HPDE6-E6E7 (cell line): ENCODE measurements at regions not wholly inside any gene's neighbourhood (a gene's known extent, or its start where the extent isn't known, plus 50 kb on each side); places are given as distances from the start of the nearest gene placed in this dataset.

ENCODE experiments used
- DNase-seq: peaks from one replicate; pipeline ENCODE4 v3.0.0; 2011; ENCODE audit warnings: missing footprints; ENCODE audit errors: extremely low spot score

DNA sequence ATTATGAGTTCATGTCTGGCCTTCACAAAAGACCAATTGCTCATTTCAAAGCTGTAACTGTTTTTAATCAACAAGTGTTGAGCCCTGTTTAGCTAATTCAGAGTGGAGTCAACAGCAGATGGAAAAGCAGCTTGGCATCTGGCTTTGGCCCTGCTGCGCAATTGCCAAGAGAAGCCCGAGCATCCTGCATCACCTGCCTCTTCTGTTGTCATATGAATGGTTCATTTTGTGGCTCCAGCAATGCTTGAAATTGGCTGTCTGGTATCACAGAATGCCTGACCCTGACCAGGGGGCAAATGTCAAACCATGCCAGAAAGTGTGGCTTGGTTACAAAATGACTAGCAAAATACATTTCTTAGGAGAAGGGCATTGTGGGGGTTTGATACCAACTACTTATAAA, 296.5 kb upstream of the PHF14 start:
- DNase-seq: no peak

DNA sequence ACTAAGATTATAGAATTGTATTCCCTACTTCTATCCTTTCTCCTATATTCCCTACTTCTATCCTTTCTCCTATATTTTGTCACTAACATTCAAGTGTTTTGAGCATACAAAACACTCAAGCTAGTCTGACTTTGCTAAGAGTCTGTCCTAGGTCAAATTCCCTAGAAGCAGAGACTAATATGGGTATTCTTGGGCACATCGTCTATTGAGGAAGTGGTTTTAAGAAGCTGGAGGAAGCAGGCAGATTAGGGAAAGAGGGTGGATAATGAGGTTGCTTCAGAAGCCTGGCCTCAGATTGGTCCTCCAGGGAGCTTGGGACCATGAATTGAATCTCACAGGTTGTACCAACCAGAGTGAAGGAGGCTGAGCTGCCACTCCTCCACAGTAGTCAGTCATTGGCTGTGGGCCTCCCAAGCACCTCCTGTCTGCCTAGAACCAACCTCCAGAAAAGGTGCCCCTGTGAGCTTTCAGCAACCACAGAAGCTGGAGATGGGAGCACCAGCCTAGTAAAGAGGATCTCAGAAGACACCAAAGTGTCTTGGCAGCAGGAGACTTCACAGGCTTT, 295.9 kb upstream of the PHF14 start:
- DNase-seq: no peak

DNA sequence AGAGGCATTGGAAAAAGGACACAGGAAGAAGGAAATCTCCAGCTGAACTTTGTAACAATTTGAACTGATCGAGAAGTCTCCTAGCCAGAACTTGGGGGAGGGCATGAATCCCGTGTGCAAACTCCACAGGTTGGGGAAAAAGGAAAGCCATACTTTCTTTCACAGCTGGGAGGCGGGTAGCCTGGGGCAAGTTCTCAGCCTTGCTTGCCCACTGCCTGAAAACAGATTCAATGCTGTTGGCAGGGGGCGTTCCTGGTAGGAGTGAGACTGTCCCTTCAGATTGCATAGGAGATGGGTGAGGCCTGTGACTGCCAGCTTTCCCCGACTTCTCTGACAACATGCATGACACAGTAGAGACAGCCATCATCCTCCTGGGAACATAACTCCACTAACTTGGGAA, 289.1 kb upstream of the PHF14 start:
- no peak for DNase-seq

DNA sequence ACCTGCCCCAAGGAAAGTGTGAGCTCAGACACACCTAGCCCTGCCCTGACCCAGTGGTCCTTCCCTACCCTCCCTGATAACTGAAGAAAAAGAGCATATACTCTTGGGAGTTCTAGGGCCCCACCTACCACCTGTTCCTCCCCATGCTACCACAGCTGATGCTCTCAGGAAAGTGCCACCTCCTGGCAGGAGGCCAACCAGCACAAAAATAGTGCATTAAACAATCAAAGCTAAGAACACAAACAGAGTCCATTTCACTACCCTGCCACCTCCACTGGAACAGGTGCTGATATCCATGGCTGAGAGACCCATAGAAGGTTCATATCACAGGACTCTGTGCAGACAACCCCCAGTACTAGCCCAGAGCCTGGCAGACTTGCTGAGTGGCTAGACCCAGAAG, 288.6 kb upstream of the PHF14 start:
- no peak for DNase-seq

DNA sequence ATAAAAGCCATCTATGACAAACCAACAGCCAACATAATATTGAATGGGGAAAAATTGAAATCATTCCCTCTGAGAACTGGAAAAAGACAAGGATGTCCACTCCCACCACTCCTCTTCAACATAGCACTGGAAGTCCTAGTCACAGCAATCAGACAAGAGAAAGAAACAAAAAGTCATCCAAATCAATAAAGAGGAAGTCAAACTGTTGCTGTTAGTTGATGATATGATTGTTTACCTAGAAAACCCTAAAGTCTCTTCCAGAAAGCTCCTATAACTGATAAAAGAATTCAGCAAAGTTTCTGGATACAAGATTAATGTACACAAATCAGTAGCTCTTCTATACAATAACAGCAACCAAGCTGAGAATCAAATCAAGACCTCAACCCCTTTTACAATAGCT, 285.1 kb upstream of the PHF14 start:
- no peak for DNase-seq

DNA sequence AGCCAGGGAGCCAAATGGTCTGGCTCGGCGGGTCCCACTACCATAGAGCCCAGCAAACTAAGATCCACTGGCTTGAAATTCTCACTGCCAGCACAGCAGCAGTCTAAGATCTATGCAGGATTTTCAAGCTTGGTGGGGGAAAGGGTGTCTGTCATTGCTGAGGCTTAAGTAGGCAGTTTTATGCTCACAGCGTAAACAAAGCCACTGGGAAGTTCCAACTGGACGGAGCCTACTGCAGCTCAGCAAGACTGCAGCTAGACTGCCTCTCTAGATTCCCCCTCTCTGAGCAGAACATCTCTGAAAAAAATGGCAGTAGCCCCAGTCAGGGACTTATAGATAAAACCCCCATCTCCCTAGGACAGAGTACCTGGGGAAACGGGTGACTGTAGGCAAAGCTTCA, 277.6 kb upstream of the PHF14 start:
- DNase-seq: no peak

DNA sequence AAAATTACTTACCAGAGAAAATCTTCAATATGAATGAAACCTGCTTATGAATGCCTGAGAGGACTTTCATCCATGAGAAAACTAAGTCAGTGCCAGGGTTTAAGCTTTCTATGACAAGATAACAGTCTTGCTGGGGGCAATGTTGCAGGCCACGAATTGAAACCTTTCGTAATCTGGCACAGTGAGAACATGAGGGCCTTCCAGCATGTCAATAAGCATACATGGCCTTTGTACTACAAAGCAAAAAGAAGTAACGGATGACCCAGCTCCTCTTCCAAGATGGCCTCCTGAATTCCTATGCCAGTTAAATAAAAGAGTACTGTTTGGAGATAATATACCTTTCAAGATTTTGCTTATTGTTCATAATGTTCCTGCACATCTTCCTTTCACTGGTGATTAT, 270.6 kb upstream of the PHF14 start:
- no peak for DNase-seq

DNA sequence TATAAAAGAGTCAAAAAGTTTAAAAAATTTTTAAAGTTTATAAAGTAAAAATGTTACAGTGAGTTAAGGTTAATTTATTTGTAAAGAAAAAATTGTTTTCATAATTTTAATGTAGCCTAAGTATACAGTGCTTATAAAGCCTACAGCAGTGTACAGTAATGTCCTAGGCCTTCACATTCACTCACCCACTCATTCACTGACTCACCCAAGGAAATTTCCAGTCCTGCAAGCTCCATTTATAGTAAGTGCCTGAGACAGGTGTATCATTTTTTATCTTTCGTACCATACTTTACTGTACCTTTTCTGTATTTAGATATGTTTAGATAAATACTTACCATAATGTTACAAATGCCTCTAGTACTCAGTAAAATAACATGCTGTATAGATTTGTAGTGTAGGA, 269.7 kb upstream of the PHF14 start:
- DNase-seq: no peak

DNA sequence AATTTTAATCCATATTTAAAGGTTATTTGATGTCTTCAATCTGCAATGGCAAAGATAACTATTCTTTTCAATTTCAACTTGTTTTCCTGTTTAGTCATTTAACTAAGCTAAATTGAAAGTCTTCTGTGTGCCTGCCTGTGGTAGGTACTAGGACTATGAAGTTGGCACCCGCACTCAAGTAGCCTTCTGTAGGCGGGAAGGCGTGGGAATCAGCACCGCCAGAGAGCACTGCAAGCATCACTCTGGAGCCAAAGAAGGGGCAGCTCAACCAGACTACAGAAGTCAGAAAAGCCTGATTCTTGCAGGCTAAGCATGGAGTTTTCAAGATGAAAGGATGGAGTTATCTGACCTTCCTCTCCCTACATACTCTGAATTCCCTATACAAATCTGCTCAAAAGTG, 269.0 kb upstream of the PHF14 start:
- DNase-seq: no peak

DNA sequence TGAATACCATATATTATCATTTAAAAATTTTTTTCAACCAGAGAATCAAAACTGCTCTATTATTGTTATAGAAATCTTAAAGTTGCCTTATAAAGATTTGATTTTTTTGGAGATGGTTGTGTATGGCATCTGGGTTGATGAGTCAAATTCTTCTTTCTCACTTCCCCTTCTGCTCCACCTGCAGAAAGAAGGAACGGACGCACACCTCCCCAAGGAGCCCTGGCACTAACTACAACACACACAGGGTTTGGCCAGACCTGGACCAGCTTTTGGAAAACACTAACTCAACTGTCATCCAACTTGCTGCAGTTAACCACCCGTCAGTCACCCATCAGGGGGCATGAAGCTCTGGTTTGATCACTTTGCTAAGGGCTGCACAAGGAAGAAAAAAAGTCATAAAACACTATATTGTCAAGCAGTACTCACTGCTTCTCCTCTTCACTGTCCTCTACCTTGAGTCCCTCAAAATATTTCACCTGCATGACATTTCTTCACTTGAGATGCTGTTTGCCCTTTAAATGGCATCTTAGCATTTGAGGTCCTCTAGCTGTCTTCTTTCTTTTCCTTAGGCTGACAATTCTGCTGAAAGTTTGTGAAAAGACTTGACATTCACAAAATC, 266.7 kb upstream of the PHF14 start:
- DNase-seq: no peak

DNA sequence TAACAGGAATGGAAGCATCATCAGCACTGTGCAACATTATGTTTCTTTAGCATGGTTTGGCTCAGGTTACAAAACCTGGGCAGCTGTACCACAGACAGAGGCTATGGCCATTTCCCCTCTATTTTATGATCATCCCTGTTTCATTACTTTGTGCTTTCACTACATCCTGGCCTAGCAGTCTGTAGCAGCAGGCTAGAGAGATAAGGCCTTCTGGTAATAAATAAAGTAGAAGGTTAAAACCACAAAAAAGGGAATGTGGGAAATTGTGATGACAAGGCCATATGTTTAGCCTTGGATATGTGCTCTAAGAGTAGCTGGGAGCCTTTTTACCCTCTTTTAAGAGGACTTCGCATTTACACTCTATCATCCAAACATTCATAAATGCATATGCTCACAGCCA, 266.2 kb upstream of the PHF14 start:
- DNase-seq: no peak

DNA sequence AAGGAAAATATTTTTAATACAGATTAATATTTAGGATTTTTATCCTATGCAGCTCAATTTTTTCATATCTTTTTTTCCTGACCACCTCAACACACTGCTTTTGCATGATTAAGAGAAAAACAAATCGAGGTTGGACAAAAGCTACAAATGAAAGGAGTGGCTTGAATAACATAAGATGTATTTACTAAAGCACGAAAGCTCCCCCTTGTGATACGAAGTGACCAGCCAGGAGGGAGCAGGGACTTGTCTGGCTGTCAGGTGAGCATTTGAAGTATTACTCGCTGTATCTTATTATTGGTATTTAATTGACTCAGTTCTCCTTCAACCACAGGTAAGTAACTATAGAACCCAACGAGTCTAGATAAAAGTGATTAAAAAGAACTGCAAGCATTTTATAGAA, 265.2 kb upstream of the PHF14 start:
- DNase-seq: peak; percentile 4

DNA sequence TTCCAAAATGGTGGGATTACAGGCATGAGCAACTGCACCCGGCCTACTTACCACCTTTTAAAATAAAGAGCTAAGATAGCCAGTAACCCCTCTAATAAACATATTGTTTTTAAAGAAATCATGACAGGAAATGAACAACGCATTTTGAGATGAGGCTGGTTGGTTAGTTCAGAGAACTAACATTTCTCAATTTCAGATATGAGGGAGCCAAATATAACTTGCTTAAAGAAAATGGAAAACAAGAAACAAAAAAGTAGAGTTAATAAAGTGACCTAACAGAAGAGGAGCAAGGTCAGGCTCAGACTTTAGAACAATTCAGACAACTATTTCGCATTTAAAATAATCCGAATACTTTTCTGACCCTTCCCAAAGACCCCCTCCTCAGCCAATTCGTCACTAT, 254.9 kb upstream of the PHF14 start:
- no peak for DNase-seq

DNA sequence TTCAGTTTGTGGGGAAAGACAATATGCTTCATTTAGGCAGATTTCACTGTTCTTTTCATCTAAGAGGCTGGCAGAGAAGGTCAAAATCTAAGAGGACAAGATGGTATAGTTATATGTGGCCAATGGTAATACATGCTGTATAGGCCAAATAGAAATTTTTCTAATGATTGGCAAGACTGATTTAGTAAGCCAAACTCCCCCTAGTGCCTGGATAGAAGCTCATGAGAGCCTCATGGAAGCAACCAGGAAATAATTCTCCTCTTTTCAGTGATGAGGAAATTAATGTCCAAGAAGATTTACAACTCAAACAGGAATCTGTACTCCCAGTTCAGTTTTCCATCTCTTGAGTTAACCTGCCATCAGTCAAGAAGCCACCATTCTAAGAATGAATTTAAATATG, 253.6 kb upstream of the PHF14 start:
- no peak for DNase-seq

DNA sequence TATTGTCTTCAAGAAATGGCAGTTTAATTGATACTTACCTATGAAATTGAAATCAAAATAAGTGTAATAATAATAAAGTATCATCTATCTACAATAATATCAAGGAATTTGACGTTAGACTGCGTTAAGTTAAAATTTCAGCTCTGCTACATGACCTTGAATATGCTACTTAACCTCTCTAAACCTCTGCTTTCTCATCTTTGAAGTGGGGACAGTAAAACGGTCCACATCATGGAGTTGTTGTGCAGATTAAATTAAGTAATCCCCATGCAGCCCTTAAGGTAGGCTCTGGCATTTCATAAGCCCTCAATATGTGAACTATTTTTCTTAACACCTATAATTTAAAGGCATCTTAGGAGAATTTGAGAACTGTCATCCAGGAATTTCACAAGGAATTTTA, 252.4 kb upstream of the PHF14 start:
- no peak for DNase-seq

DNA sequence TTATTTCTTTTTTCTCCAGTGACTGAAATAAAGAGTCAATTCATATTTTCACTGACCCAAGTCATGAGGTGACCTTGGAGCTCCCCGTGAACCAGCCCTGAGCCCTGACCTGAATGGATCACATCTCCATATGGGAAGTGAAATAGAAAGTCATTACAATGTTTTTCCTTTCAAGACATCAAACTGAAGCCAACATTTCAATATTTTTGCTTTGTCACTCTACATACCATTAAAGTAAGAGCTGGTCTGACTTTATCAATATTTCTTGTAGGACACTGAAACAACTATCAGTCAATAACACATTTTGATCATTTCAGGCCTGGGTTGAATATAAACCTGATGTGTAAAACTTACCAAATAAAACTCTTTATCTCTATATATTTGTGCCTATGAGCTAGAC, 249.8 kb upstream of the PHF14 start:
- no peak for DNase-seq

DNA sequence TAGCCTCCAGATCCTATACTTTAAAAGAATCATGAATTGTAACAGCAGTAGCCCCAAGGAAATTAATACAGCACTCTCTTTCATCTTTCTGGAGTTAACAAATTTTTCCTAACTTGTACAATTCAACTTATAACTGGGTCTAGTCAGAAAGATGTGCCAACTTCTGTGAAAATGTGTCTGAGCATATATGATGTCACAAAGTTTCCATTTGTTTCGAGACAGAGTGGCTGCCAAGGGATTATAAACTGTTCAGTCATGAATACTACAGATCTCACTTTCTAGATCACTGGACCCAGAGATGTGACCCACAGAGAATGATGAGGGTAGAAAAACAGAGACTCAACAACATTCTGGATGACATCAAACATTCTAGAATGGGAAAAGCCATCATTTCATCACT, 249.2 kb upstream of the PHF14 start:
- DNase-seq: no peak

DNA sequence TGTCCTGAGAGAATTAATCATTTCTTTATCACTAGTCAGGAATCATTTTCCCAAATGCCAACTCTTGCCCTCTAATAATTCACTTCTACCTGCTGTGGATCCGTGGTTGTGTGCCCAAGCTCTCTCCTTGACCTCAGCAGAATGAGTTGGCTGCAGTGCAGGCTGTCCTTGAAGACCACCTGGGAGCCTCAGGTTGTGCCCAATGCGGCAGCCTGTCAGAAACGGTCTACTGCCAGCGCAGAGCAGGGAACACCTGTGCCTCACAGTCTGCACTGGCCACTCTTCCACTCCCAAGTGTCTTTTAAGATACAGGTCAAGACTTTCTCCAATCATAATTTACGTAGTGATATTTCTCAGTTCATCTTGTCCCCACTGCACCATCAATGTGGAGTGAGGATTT, 246.0 kb upstream of the PHF14 start:
- DNase-seq: no peak

DNA sequence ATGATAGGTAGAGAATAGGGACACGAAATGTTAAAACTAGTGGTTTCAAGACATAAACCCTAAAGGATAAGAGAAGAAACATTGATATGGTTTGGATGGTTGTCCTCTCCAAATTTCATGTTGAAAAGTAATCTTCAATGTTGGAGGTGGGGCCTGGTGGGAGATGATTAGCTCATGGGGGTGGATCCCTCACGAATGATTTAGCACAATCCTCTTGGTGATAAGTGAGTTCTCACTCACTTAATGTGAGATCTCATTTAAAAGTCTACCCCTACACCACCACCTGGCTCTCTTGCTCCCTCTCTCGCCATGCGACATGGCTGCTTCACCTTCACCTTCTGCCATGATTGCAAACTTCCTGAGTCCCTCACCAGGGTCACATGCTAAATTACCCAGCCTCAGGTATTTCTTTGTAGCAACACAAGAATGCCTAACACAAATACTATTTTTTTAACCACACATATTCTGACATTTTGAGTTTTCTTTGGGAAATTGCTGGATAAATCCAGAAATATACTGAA, 242.4 kb upstream of the PHF14 start:
- DNase-seq: no peak

DNA sequence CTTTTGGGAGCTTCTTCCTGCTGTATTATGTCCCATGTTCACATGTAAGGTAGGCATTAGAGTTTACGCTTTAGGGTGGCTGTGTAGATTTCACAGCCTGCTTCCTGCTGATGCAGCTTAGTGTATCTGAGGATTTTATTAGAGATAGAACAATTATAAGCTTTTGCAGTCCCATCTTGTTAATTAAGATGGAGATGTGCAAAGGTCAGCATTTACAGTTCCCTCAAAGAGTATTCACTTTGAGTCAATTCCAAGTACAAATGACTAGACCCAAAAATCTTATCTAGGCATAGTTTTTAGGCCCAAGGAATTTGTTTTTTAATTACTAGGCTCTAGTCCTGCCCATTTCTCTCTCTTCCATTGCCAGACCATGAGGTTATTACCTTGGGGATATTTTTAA, 239.9 kb upstream of the PHF14 start:
- DNase-seq: no peak

DNA sequence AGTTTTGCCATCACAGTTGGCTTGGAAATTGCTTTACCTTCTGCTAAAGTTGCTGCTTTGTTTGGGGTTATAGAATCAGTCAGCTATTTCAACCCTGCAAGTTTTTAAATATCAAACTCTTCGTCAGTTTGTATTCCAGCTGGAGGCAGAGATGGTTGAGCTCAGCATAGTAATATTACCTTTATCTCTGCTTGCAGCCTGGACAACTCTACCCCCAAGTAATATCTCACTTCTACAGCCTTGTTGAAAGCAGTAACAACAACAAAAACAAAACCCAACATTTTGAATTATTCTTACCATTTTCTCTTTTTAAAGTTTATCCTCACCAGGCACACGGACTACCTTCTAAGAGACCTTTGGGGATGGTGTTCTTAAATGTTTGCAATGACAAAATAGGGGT, 239.1 kb upstream of the PHF14 start:
- no peak for DNase-seq

DNA sequence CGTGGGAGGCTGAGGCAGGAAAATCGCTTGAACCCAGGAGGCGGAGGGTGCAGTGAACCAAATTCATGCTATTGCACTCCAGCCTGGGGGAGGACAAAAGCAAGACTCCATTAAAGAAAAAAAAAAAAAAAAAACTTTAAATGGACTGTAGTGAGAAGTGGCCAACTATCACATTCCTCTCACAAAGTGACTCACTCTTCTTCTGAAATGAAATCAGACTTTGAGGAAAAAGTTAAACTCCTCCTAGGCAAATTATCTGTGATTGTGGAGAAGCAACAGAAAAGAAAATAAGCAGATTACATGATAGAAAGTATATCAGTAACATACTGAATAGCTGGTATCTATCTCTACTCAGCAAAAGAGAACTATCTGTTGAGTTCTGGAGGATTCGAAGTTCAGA, 234.3 kb upstream of the PHF14 start:
- DNase-seq: no peak

DNA sequence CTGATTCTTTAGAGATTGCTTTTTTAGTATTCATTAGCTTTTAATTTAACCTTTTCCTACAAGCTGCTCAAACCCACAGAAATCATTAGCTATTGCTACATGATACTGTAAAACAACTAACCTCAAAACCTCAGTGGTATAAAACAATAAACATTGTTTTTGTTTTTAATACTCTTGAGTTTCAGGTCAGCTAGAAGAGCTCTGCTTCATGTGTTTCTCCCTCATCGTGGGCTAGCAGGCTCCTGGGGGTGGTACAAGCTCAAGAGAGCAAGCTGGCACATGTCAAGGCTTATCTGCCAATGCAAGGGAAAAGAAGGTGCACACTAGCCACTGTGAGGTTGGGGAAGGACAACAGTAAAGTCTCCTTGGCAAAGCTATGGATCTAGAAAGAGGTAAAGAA, 232.9 kb upstream of the PHF14 start:
- no peak for DNase-seq

DNA sequence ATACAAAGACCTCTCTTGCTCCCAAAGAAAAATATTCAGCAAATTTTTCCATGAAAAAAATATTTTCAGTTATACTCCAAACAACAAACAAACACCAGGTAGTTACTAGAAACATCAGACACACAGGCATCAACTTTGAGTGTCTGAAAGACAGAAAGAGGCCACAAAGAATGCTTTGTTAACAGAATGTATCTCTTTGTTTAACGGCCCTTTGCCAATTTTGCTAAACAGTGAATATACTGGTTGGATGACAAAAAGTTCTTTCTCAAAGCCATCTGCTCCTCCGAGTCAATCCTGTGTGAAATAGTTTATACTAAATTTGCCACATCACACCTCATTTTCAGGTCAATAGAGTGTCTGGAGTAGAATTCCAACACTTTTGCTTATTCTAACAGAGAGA, 216.7 kb upstream of the PHF14 start:
- no peak for DNase-seq
